SH-SY5Y (cell line): ENCODE measurements at regions not wholly inside any gene's neighbourhood (a gene's known extent, or its start where the extent isn't known, plus 50 kb on each side); places are given as distances from the start of the nearest gene placed in this dataset.

Source experiments
- GATA2 ChIP-seq: IDR thresholded peaks from 2 replicates; pipeline ENCODE4 v1.6.1; 2011; ENCODE audit warnings: mild to moderate bottlenecking, low read depth, low read length
- GATA3 ChIP-seq: IDR thresholded peaks from 2 replicates; pipeline ENCODE4 v1.6.1; 2011; ENCODE audit warnings: low read depth, mild to moderate bottlenecking, low read length, moderate library complexity

GRCh38 chr10:47223236-47223635, 76.8 kb upstream of the GDF10 start:
- TF ChIP-seq GATA2 (no peak), GATA3 (no peak)

DNA sequence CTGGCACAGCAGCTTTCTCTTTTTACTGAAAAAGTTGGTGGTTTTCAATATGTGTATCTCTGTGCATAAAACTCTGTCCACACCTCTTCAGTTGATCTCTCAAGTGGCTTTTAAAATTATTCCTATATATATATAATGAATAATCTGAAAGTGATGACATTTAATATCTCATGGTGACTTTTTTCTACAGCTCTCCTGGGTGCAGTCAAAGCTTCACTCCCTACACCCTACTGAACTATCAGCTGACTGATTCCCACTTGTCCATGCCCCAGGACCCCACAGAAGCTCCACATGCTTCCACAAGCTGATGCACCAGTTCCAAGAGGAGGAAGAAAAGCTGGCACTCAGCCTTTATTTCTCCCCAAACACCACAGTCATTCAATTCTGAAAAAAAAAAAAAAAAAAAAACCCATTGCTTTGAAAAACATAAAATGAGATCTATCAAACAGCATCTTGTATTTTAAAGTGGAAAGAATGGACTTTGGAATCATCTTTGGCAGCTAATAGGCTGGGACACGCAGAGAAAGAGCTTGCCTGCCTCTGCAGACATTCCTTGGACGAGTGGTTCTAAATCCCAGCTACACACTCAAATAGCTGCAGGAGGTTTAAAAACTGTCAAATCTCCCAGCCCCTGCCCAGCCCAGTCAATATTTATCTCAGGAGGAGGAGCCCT, 75.3 kb upstream of the GDF10 start:
- TF ChIP-seq GATA2 (no peak), GATA3 (no peak)

DNA sequence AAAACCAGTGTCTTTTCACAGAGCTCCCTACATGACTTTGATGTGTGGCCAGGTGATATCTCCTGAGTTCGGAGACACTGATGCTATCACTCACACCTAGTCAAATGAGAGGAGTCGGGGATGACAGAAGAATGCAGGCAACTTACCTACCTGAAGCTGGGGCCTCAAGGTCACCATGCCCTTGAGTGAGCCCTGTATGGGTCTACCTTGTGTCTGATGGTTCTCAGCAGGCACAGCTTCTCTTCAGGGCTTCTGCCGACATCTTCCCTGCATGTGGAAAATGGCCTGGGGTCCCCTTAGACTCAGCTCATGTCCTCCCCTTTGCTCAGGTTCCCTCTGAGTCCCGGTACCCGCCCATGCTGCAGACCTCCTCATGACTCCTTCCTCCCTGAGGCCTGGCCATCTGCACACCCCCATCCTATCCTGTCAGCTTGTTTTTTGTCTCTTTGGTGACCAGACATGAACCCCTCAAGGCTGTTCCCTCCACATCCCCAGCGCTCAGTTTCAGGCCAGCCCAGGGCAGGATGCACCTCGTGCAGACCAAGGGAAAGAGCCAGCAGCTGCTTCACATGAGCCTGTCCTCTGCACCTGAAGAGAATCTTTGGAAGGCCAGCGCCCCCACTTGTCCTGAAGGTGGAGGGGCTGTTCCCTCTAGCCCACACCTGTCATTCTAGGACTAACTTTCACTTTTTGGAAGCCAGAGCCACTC, 74.6 kb upstream of the GDF10 start:
- TF ChIP-seq GATA2, result no peak

GRCh38 chr10:47225928-47226645, 73.9 kb upstream of the GDF10 start:
- TF ChIP-seq GATA3, result no peak
- no peak for TF ChIP-seq GATA2

DNA sequence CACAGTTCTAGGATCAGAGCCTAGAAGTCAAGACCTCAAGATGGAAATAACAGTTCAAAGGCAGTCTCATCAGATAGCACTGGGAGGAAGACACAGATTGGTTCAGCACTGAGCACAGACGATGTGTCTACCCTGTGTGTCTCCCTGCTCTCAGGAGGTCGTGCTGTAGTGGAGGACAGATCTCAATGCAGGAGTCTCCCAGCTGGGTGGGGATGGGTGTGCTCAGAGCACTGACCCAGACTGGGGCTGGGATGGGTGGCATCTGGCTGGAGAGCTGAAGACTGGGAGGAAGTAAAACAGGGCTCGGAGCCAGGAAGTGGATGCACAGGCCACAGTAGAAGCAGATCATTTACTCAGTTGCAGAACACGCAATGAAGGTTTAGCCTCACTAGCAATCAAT, 69.5 kb upstream of the GDF10 start:
- TF ChIP-seq GATA3, result no peak

DNA sequence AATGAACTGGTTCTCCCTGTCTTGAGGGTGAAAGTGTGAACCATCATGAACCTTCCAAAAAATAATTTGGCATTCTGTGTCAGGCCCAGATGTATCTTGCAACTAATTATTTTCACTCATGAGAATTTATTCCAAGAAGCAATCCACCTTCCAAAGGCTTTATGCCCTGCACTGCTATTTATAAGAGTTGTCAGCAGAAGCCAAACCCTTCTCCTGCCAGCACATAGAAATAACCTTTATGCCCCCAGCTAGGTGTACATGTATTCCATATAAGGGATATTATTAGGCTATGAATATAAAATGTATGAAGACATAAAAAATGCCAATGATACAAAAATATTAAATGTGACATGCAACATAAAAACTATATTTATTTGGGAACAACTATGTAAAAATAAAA, 69.0 kb upstream of the GDF10 start:
- TF ChIP-seq GATA3 (no peak), GATA2 (no peak)

DNA sequence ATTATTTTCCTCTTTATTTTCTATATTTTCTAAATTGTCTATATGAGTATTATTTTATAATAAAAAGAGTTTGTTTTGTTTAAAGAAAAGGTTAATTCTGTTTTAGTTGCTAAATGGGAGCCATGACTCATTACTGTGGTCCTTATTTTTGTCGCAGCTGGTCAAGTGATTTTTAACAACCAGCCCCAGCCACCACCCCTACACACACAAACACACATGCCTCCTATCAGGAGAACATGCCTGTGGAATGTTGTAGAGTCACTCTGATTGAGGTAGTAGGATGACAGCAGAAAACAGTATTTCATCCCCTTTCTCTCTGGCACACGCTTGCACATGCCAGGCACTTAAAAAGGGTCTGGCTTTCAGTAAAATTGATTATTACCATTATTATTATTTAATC, 68.6 kb upstream of the GDF10 start:
- no peak for TF ChIP-seq GATA2

GRCh38 chr10:47233631-47234030, 66.4 kb upstream of the GDF10 start:
- TF ChIP-seq GATA2, result no peak
- TF ChIP-seq GATA3, result no peak

GRCh38 chr10:47235484-47235883, 64.5 kb upstream of the GDF10 start:
- TF ChIP-seq GATA3 (no peak), GATA2 (no peak)

DNA sequence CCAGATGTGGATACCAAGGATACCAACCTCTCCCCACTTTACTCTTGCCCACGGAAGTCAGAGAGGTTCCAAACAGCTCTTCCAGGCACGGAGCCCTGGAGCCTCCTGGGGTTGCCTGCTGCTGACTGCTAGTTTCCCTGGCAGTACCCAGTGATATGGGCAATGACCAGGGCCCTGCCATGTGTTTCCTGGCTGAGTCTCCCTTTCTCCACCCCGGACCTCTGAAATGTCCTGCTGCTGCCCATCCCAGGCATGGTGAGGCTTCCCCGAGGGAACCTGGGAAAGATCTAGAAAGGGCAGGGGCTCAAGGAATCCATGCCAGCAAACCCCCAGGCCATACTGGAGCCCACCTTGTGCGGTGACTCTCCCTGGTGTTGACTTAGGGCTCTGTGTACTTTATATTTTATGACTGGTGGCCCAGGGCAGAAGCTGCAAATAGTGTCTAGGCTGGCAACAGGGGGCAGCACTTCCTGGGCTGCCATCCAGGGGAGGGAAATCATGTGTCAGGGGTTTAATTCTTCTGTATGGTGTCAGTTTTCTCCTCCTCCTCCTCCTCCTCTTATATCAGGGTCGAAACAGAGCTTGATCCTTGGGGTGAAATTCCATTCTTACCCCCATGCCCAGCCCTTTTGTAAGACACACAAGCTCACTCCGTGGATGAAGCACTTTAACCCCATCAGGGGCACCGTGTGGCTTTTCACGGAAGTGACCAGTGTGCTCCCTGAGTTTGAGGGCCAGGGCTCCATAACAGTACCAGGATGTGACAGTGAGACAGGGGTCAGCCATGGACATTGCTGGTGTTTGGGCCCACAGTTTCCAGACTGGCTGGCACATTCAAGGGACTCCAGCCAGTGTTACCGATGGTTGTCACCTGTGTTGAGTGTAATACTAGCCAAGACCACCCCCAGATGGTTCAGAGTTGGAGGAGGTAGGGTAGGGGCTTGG, 62.4 kb upstream of the GDF10 start:
- TF ChIP-seq GATA2, result no peak
- TF ChIP-seq GATA3, result no peak

DNA sequence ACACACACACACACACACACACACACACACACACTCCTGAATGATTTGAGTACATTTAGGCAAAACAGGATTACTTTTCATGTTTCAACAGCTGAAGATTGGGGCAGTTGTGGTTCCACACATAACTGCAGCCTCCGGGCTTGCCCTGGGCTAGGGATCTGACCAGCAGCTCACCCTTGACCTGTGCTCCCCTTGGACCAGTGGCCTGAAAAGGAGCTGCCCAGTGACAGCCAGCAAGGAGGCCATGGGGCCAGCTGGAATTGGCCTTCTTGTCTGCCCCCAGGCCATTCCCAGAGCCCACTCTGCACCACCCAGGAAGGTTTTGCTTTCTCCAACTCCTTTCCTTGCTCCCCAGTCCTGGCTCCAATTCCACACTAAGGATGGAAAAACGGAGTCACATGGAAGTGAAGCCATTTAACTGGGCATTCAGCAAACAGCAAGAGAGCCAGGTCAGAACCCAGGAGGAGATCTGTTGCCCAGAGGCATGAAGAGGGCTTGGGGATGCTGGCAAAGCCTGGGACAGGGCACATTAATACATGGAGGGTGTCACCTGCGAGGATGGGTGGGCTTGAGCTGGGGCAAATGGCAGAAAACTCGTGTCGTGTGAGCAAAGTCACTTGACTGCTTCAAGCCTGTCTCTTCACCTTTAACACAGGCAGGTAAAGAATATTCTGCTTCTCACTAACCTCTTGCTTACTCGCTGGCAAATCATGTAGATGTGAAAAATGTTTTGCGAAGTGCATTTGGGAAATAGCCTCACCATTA, 61.5 kb upstream of the GDF10 start:
- TF ChIP-seq GATA2 (no peak), GATA3 (no peak)

GRCh38 chr10:47239211-47239610, 60.8 kb upstream of the GDF10 start:
- no peak for TF ChIP-seq GATA3
- TF ChIP-seq GATA2, result no peak

DNA sequence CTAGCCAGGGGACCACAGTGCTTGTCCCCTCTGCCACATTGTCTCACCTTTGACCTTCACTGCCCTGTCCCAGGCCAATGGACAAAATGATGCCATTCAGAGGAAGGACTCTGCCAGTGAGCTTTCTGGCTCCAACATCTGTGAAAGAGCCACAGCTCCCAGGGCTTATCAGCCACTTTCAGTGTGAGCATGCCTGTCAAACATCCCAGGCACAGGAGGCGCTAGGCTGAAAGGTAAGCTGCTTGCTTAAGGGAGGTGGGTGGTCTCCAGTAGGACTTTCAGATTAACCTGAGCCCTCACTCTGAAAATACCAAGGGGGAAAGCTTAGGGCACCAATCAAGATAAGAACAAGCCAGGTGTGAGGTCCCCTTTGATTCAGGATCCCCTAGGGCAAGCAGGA, 59.8 kb upstream of the GDF10 start:
- TF ChIP-seq GATA3, result no peak
- TF ChIP-seq GATA2, result no peak
